HuH-7 (cell line): ENCODE measurements at regions not wholly inside any gene's neighbourhood (a gene's known extent, or its start where the extent isn't known, plus 50 kb on each side); places are given as distances from the start of the nearest gene placed in this dataset.
A peak's percentile ranks its signal among the peaks of the same experiment; 100 is the strongest.
"Not testable (repeated sequence)": the region's sequence is repeated elsewhere in the genome, so short reads cannot be mapped to it uniquely, and the experiment has no call there.

Experiments
- DNase-seq: peaks from one replicate; pipeline ENCODE4 v3.0.0; 2011; ENCODE audit warnings: low spot score

DNA sequence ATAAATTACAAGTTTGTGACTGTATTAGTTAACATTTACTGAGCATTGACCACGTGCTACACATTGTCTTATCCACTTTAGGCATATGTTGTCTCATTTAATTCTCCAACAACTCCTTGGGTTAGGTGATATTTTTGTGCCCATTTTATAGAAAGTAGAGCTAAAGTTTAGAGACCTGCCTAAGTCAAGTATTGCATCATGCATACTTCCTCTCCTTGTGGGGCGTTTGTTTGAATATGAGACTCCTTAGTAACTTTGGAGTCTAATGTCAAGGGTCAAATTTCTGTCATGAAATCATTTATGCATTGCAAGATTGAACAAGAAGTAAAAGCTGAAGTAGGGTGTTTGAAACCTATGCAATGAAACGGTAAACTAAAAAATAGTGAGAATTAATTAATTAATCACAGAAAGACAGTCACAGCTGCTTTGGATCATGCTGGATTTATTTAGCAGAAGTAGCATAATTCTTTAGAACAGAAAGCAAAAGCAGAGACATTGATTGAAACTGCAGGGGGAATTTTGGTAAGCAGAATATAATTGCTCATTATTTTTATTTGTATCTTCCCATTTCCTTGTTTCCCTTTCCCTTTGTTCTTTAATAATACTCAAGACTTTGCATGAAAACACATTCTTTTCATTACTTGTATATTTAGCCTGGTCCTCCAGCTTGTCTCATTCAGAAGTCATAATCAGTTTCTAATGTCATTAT is 1374.4 kb upstream of the GJE1 start:
- no peak for DNase-seq

GRCh38 chr6:140752234-140752633 is 1377.8 kb upstream of the CITED2 start:
- no peak for DNase-seq

GRCh38 chr6:140747114-140747513 is 1372.7 kb upstream of the CITED2 start:
- no peak for DNase-seq

DNA sequence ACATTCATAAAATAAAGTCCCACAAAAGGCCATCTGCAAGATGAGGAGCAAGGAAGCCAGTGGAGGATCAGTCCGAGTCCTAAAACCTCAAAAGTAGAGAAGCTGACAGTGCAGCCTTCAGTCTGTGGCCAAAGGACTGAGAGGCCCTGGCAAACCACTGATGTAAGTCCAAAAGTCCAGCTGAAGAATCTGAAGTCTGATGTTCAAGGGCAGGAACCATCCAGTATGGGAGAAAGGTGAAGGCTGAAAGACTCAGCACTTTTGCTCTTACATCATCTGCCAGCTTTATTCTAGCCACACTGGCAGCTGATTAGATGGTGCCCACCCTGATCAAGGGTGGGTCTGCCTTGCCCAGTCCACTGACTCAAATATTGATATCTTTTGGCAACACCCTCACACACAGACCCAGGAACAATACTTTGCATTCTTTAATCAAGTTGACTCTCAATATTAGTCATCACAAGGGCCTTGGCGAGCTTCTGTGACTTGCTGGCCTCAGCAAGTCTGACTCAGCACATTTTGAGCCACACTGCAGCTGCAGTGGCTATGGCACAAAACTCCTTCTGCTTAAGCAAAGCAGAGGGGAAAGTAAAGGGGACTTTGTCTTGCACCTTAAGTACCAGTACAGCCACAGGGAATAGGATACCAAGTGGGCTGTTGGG is 1370.3 kb upstream of the CITED2 start:
- no peak for DNase-seq

DNA sequence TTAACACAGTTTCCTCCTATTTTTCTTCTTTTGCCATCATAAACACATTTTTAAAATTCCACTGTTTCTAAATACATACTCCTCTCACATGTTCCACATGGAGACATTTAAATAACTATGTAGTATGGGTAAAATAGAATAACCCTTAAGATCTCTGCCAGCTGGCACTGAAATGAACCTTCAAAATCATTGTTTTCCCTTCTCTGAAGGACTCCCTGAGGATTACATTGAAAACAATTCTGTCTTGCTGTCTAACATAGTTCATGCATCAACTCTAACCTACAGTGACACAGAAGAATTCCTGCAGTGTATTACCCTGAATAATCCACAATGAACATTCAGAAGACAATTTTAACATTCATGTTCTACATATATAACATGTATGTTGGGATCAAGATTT is 1361.8 kb upstream of the CITED2 start:
- no peak for DNase-seq

DNA sequence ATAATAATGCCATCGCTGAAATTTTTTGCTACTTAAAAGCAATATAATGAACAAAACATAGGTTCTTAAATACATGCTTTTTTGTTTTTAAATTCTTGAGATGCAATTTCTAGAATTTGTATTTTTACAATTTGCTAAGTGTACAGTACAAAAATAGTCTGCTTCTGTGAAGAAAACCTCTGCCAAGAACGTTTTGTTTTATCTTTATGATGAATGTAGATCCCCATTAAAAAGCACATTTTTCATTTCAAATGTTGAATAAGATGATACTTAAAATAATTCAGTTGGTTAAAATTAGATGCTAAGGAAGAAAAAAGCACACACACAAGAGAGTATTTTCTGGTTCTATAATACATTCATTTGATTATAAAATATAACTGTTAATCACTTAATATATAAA is 1358.5 kb upstream of the CITED2 start:
- no peak for DNase-seq

DNA sequence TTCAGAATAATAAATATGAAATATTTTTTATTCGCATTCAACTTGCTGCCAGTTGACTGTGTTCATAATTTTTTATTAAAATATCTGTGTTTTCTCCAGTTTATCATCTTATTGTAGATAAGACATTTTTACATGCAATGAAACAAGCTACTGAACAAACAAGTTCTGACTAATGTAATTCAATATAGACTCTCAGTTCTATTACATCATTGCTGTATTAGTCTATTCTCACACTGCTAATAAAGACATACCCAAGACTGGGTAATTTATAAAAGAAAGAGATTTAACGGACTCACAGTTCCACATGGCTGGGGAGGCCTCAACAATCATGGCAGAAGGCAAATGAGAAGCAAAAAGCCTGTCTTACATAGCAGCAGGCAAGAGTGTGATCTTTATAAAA is 1357.7 kb upstream of the CITED2 start:
- no peak for DNase-seq

- no peak for DNase-seq
These were observed 1357.3 kb upstream of the CITED2 start for GRCh38 chr6:140731741-140732140.

GRCh38 chr6:140729521-140729920 is 1355.1 kb upstream of the CITED2 start:
- no peak for DNase-seq

GRCh38 chr6:140718021-140718420 is 1343.6 kb upstream of the CITED2 start:
- no peak for DNase-seq

DNA sequence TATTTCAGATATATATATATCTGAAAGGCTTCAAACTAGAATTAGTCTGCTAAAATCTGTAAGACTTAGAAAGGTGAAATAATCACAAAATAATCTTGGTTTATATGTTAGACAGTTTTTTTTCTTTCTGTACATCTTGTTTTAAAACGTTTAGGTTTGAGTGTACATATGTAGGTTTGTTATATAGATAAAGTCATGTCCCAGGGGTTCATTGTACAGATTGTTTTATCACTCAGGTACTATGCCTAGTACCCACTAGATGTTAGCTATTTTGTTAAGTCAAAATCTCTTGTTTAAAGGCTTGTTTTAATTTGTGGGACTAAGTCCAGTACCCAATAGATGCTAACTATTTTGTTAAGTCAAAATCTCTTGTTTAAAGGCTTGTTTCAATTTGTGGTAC is 1339.0 kb upstream of the CITED2 start:
- no peak for DNase-seq

DNA sequence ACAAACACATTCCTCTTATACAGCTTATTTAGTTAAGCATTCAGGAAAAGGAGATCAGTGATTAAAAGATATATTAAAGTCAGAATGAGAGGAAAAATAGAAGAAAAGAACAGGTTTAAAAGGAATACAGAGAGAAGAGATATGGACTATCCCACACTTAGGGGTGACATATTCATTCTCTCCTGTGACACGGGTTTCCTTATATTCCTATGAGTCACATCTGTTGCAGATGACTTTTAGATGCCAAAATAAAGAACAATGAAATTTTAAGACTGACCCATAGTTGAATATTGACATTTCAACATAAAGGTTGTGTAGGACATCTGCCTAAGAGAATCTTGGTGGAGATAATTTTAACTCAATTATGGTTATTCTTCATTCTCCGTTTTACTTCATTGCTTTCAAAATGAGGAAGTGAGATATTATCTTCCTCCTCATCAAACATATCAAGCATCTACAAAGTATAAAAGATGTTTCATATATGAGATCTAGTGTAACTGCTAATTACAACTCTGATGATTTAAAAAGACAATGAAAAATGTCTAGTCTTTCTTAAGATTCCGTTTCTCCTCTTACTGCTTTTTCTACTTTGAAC is 1336.7 kb upstream of the CITED2 start:
- DNase-seq, result no peak

- no peak for DNase-seq
These were observed 1334.0 kb upstream of the CITED2 start for GRCh38 chr6:140708441-140708840.

DNA sequence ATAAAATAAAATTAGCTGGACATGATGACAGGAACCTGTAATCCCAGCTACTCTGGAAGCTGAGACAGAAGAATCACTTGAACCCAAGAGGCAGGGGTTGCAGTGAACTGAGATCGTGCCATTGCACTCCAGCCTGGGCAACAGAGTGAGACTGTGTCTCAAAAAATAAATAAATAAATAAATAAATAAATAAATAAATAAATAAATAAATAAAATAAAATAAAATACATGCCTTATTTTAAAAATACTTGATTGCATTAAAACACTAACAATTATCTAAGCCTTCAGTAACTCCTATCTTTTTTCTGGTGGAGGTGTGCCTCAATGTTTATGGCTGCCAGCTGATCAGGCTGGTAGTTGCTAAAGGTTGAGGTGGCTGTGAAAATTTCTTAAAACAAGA is 1329.6 kb upstream of the CITED2 start:
- not testable (repeated sequence) for DNase-seq

DNA sequence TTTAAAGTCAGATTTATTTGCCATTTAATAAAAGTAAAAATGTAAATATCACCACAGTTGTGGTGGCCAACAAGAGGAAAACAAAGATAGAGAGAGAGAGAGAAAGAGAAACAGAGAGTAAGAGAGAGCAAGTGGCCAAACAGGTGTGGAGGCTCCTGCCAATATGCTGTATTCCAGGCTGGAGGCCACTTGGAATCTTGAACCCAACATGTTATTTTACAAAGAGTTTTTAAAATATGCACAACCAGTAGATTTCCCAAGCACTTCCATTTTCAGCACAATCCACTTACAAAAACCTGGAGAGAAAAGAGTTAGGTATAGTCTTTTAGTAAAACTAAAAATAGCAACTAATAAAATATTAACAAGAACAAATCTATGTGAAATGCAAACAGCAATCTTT is 1323.1 kb upstream of the CITED2 start:
- DNase-seq, result no peak

DNA sequence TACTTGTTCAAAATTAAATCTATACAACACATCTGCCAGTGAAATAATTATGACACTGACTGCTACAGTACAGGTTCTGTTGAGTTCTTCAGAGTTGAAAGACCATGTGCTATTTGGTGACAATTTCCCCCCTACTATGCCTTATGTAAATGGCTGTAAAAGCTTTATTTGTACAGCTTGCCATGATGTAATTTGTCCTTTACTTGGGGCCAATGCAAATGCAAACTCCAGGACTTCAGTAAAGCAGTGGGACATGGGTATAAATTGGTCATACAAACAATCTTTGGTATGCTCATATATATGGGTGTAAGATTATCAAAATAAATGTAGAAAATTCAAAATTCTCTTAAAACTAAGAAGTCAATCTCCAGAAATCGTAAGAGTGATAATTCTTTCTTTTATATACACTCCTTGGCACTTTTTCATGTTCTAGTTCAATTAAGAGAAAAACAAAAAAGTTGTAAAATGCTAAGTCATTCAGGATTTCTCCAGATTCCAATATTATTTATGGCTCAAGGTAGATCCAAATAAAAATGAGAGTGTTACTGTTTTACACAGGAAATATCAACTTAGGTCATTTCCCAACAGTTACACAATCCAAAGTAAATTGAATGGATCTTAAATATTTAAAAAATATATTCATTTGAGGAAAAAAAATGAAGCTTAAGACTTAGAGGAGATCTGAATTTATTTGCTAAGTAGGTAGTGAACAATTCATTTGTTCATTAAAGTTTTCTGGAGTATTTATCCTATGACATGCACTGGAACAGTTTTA is 1310.5 kb upstream of the CITED2 start:
- DNase-seq, result peak; percentile 45

- no peak for DNase-seq
These were observed 1303.5 kb upstream of the CITED2 start for GRCh38 chr6:140677781-140678528.

DNA sequence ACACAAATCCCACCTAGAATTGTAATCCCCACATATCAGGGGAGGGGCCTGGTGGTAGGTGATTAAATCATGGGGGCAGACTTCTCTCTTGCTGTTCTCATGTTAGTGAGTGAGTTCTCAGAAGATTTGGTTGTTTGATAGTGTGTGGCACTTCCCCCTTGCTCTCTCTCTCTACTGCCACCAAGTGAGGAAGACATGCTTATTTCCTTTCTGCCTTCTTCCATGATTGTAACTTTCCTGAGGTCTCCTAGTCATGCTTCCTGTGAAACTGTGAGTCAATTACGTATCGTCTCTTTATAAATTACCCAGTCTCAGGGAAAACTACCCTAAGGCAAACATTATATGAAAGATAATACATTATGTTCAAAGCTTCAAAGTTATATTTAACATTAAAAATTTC is 1297.5 kb upstream of the CITED2 start:
- no peak for DNase-seq

DNA sequence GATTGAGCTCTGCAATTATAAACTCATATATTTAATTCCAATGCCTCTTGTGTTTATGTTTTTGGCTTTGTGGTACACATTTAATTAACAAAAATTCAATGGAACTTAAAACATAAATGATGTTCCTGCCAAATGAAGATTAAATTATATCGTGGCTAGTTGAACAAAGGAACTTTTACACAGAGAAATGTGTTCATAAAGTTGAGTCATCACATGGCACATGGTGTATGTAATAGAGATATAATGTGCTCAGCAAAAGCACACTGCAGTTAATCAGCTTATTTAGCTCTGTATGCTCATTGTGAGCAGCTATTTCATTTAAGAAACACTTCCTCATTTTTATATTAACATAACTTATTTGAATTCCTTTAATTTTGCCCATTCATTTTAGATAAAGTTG is 1295.6 kb upstream of the CITED2 start:
- no peak for DNase-seq

DNA sequence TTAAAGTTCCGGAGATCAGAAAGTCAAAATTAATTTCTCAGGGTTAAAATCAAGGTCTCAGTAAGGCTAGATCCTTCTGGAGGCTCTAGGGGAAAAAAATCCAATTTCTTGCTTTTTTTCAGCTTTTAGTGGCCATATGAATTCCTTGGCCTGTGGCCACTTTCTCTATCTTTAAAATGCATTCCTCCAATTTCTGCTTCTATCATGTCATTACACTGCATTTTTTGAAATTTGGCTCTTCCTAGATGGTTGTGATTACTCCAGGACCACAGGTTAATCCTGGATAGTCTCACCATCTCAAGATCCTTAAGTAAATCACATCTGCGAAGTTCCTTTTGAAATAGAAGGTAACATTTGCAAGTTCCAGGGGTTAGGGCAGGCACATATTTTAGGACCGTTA is 1294.9 kb upstream of the CITED2 start:
- no peak for DNase-seq

- no peak for DNase-seq
These were observed 1289.3 kb upstream of the CITED2 start for GRCh38 chr6:140663772-140664171.

- DNase-seq, result no peak
These were observed 1288.6 kb upstream of the CITED2 start for GRCh38 chr6:140663094-140663493.
